SH-SY5Y (cell line): ENCODE measurements at regions not wholly inside any gene's neighbourhood (a gene's known extent, or its start where the extent isn't known, plus 50 kb on each side); places are given as distances from the start of the nearest gene placed in this dataset.

Experiments used
- GATA2 ChIP-seq: IDR thresholded peaks from 2 replicates; pipeline ENCODE4 v1.6.1; 2011; ENCODE audit warnings: mild to moderate bottlenecking, low read depth, low read length
- GATA3 ChIP-seq: IDR thresholded peaks from 2 replicates; pipeline ENCODE4 v1.6.1; 2011; ENCODE audit warnings: low read depth, mild to moderate bottlenecking, low read length, moderate library complexity

GRCh38 chr5:164051745-164052144, 546.3 kb downstream of the MAT2B start:
- TF ChIP-seq GATA2 = no peak
- TF ChIP-seq GATA3 = no peak
